Common myeloid progenitor, CD34-positive (primary cell): ENCODE measurements at regions not wholly inside any gene's neighbourhood (a gene's known extent, or its start where the extent isn't known, plus 50 kb on each side); places are given as distances from the start of the nearest gene placed in this dataset.

Experiments
- CTCF ChIA-PET: fragments of 350-600 bp; sonication (Branson Sonifier 250); formaldehyde crosslinking; loops from one replicate; lab custom pipeline; 2021; ENCODE audit warnings: antibody characterized with exemption; lab: Charles Lee
- POLR2A ChIA-PET: fragments of 350-600 bp; sonication (Branson Sonifier 250); formaldehyde crosslinking; loops from one replicate; lab custom pipeline; 2021; ENCODE audit warnings: antibody characterized with exemption; lab: Charles Lee
- DNase-seq, 3 donors: peaks; one replicate each; pipeline versions ENCODE4 v3.0.0 to v3.0.0-alpha.2; 2013
- H3K27ac ChIP-seq, 2 experiments: 1 replicate in 1 of 2; 2 replicates in 1 of 2; pipeline ENCODE4 v1.7.0; 2013; ENCODE audit warnings: inconsistent platforms in 2 of 2, low read length in 2 of 2, mild to moderate bottlenecking in 2 of 2, low read depth in 1 of 2, moderate library complexity in 1 of 2; ENCODE audit not compliant: severe bottlenecking in 2 of 2, insufficient read depth in 1 of 2, poor library complexity in 1 of 2
- H3K27me3 ChIP-seq, 5 experiments: replicated peaks in 2 of 5; 1 replicate in 3 of 5; 2 replicates in 2 of 5; pipeline versions ENCODE4 v1.6.1 to v1.7.0; 2013; ENCODE audit warnings: low read length in 4 of 5, mild to moderate bottlenecking in 2 of 5, moderate library complexity in 2 of 5, inconsistent platforms in 1 of 5; ENCODE audit not compliant: insufficient read depth in 5 of 5, control insufficient read depth in 4 of 5
- H3K36me3 ChIP-seq, 4 experiments: 1 replicate in 2 of 4; 2 replicates in 2 of 4; pipeline versions ENCODE4 v1.6.1 to v1.7.0; 2013; ENCODE audit warnings: low read length in 3 of 4, control low read depth in 1 of 4, mild to moderate bottlenecking in 1 of 4; ENCODE audit not compliant: control insufficient read depth in 4 of 4, insufficient read depth in 4 of 4
- H3K4me1 ChIP-seq, 4 experiments: 1 replicate in 3 of 4; 2 replicates in 1 of 4; pipeline versions ENCODE4 v1.6.1 to v1.7.1; 2013; ENCODE audit warnings: low read length in 3 of 4, mild to moderate bottlenecking in 3 of 4, control low read depth in 1 of 4, inconsistent platforms in 1 of 4, moderate library complexity in 1 of 4; ENCODE audit not compliant: control insufficient read depth in 4 of 4, insufficient read depth in 4 of 4; ENCODE audit errors: control extremely low read depth in 1 of 4
- H3K4me3 ChIP-seq, 7 experiments: 1 replicate in 4 of 7; 2 replicates in 3 of 7; pipeline versions ENCODE4 v1.5.1 to v1.7.0; 2013; ENCODE audit warnings: mild to moderate bottlenecking in 7 of 7, low read length in 6 of 7, moderate library complexity in 6 of 7, inconsistent platforms in 2 of 7, low read depth in 2 of 7, control low read depth in 1 of 7; ENCODE audit not compliant: insufficient read depth in 4 of 7, control insufficient read depth in 1 of 7; ENCODE audit errors: extremely low read depth in 1 of 7
- H3K9me3 ChIP-seq, 5 experiments: 1 replicate in 4 of 5; 2 replicates in 1 of 5; pipeline versions ENCODE4 v1.6.1 to v1.7.1; 2013; ENCODE audit warnings: low read length in 4 of 5, mild to moderate bottlenecking in 2 of 5, inconsistent platforms in 1 of 5, low read depth in 1 of 5, moderate library complexity in 1 of 5; ENCODE audit not compliant: control insufficient read depth in 4 of 5, insufficient read depth in 2 of 5; ENCODE audit errors: control extremely low read depth in 1 of 5
- WGBS: methylation state at CpG from one replicate; pipeline ENCODE4 v1.1.5; 2013; ENCODE audit not compliant: insufficient coverage; 5-methylcytosine and 5-hydroxymethylcytosine counted together

- ChIA-PET POLR2A (no interaction called here), CTCF (no interaction called here)
These were observed 375.6 kb downstream of the SOX11 start for GRCh38 chr2:6067806-6068205.

GRCh38 chr2:6068429-6068828 is 376.2 kb downstream of the SOX11 start:
- no peak overlapping the region for H3K27ac ChIP-seq
- ChIA-PET POLR2A (no interaction called here), CTCF (no interaction called here)
- H3K36me3 ChIP-seq: no peaks in the 10 kb centered on the region
- DNase-seq: no peak
- no peaks in the 10 kb centered on the region for H3K9me3 ChIP-seq
- H3K4me3 ChIP-seq: no peak overlapping the region
- 91% methylated on average over 4 of the region's 6 CpGs for WGBS
- H3K27me3 ChIP-seq: peaks cover 0 to 4% (median under 1%) of the 10 kb centered on the region in 5 experiments
- H3K4me1 ChIP-seq: no peaks in the 10 kb centered on the region

More at GRCh38 chr2:6067806-6068205, 375.6 kb downstream of the SOX11 start:
- H3K4me3 ChIP-seq: no peak overlapping the region
- no peaks in the 10 kb centered on the region for H3K4me1 ChIP-seq
- H3K27ac ChIP-seq: no peak overlapping the region
- H3K9me3 ChIP-seq: no peaks in the 10 kb centered on the region
- DNase-seq: no peak
- H3K36me3 ChIP-seq: no peaks in the 10 kb centered on the region
- peaks cover 0 to 4% (median 0%) of the 10 kb centered on the region in 5 experiments for H3K27me3 ChIP-seq

- ChIA-PET CTCF (no interaction called here), POLR2A (no interaction called here)
- H3K4me1 ChIP-seq: no peaks in the 10 kb centered on the region
These were observed 377.2 kb downstream of the SOX11 start for GRCh38 chr2:6069381-6069780.

GRCh38 chr2:6071519-6071918 is 379.3 kb downstream of the SOX11 start:
- H3K36me3 ChIP-seq: no peaks in the 10 kb centered on the region
- H3K9me3 ChIP-seq: no peaks in the 10 kb centered on the region
- H3K27ac ChIP-seq: no peak overlapping the region
- H3K27me3 ChIP-seq: peaks cover 0 to 5% (median 3%) of the 10 kb centered on the region in 5 experiments
- ChIA-PET CTCF (no interaction called here), POLR2A (no interaction called here)
- H3K4me1 ChIP-seq: no peaks in the 10 kb centered on the region
- no peak overlapping the region for H3K4me3 ChIP-seq
- no peak for DNase-seq
- 83% methylated on average over 3 of the region's 4 CpGs for WGBS

More at GRCh38 chr2:6069381-6069780, 377.2 kb downstream of the SOX11 start:
- Histone ChIP-seq H3K27ac (no peak overlapping the region), H3K4me3 (no peak overlapping the region), H3K36me3 (no peaks in the 10 kb centered on the region), H3K9me3 (no peaks in the 10 kb centered on the region), H3K27me3 (peaks cover 0 to 4% (median 2%) of the 10 kb centered on the region in 5 experiments)
- 93% methylated on average over 2 of the region's 5 CpGs for WGBS
- no peak for DNase-seq

GRCh38 chr2:6072276-6072675 is 380.1 kb downstream of the SOX11 start:
- Histone ChIP-seq H3K9me3 (no peaks in the 10 kb centered on the region), H3K4me1 (no peaks in the 10 kb centered on the region), H3K4me3 (no peak overlapping the region), H3K36me3 (no peaks in the 10 kb centered on the region), H3K27ac (no peak overlapping the region), H3K27me3 (peaks cover 0 to 5% (median 3%) of the 10 kb centered on the region in 5 experiments)
- CTCF ChIA-PET: no interaction called here
- POLR2A ChIA-PET: no interaction called here
- WGBS: no CpG with 5 or more reads among the region's 5 CpGs
- DNase-seq: no peak

GRCh38 chr2:6072768-6073167 is 380.6 kb downstream of the SOX11 start:
- H3K27ac ChIP-seq: no peak overlapping the region
- CTCF ChIA-PET: no interaction called here
- H3K4me1 ChIP-seq: no peaks in the 10 kb centered on the region
- DNase-seq: no peak
- WGBS: 80% methylated on average over 3 of the region's 3 CpGs
- peaks cover 0 to 5% (median 3%) of the 10 kb centered on the region in 5 experiments for H3K27me3 ChIP-seq
- H3K36me3 ChIP-seq: no peaks in the 10 kb centered on the region
- POLR2A ChIA-PET: no interaction called here
- no peak overlapping the region for H3K4me3 ChIP-seq
- H3K9me3 ChIP-seq: no peaks in the 10 kb centered on the region

- H3K4me1 ChIP-seq: no peaks in the 10 kb centered on the region
- H3K36me3 ChIP-seq: no peaks in the 10 kb centered on the region
- DNase-seq: peak; percentile 5 to 46 (median 25)
- POLR2A ChIA-PET: no interaction called here
- H3K4me3 ChIP-seq: peak overlapping the region in 1 of 7 experiments; percentile 5
- H3K27ac ChIP-seq: no peak overlapping the region
- peaks cover 0 to 5% (median 3%) of the 10 kb centered on the region in 5 experiments for H3K27me3 ChIP-seq
- H3K9me3 ChIP-seq: no peaks in the 10 kb centered on the region
- WGBS: 68% methylated on average over 7 of the region's 11 CpGs
- CTCF ChIA-PET: no interaction called here
These were observed 381.3 kb downstream of the SOX11 start for GRCh38 chr2:6073191-6074088.
